ENCODE measurements at regions not wholly inside any gene's neighbourhood (a gene's known extent, or its start where the extent isn't known, plus 50 kb on each side); places are given as distances from the start of the nearest gene placed in this dataset.
"Not testable (repeated sequence)": the region's sequence is repeated elsewhere in the genome, so short reads cannot be mapped to it uniquely, and the experiment has no call there.

- H3K27ac ChIP-seq: no peak overlapping the region
- WGBS, 2 donors: 89 to 93% methylated on average over 7 of the region's 7 CpGs
- H3K27me3 ChIP-seq: no peaks in the 10 kb centered on the region
- intact Hi-C loops (cut with DNase I): no loop called here
- TF ChIP-seq, protein P1, sequence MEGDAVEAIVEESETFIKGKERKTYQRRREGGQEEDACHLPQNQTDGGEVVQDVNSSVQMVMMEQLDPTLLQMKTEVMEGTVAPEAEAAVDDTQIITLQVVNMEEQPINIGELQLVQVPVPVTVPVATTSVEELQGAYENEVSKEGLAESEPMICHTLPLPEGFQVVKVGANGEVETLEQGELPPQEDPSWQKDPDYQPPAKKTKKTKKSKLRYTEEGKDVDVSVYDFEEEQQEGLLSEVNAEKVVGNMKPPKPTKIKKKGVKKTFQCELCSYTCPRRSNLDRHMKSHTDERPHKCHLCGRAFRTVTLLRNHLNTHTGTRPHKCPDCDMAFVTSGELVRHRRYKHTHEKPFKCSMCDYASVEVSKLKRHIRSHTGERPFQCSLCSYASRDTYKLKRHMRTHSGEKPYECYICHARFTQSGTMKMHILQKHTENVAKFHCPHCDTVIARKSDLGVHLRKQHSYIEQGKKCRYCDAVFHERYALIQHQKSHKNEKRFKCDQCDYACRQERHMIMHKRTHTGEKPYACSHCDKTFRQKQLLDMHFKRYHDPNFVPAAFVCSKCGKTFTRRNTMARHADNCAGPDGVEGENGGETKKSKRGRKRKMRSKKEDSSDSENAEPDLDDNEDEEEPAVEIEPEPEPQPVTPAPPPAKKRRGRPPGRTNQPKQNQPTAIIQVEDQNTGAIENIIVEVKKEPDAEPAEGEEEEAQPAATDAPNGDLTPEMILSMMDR (IDR thresholded peaks at IDR 0.05): no peak
- no peak for TF ChIP-seq POLR2A (IDR thresholded peaks at IDR 0.05)
- DNase-seq: no peak
- no peaks in the 10 kb centered on the region for H3K4me1 ChIP-seq
- H3K9me3 ChIP-seq: no peaks in the 10 kb centered on the region
- no peaks in the 10 kb centered on the region for H3K36me3 ChIP-seq
- H3K4me3 ChIP-seq (replicated peaks in 1 of 3): no peak overlapping the region
These were observed 486.2 kb upstream of the KLF6 start for GRCh38 chr10:4271193-4271592.

- no peak overlapping the region for H3K27ac ChIP-seq
- TF ChIP-seq, protein P1 (IDR thresholded peaks at IDR 0.05): no peak
- TF ChIP-seq POLR2A (IDR thresholded peaks at IDR 0.05): no peak
These were observed 485.1 kb upstream of the KLF6 start for GRCh38 chr10:4270116-4270515.

GRCh38 chr10:4268490-4268889 is 483.5 kb upstream of the KLF6 start:
- H3K27me3 ChIP-seq; intact Hi-C loops (cut with DNase I); H3K9me3 ChIP-seq; H3K27ac ChIP-seq; H3K36me3 ChIP-seq; DNase-seq; H3K4me3 ChIP-seq (replicated peaks in 1 of 3); H3K4me1 ChIP-seq: not testable (repeated sequence)
- 88 to 92% methylated on average over 6 of the region's 6 CpGs for WGBS, 2 donors

More at GRCh38 chr10:4270116-4270515, 485.1 kb upstream of the KLF6 start:
- H3K9me3 ChIP-seq: no peaks in the 10 kb centered on the region
- H3K27me3 ChIP-seq: no peaks in the 10 kb centered on the region
- H3K36me3 ChIP-seq: no peaks in the 10 kb centered on the region
- no peak for DNase-seq
- H3K4me1 ChIP-seq: no peaks in the 10 kb centered on the region
- 49 to 57% methylated on average over 4 of the region's 4 CpGs for WGBS, 2 donors
- intact Hi-C loops (cut with DNase I): no loop called here
- no peak overlapping the region for H3K4me3 ChIP-seq (replicated peaks in 1 of 3)

DNA sequence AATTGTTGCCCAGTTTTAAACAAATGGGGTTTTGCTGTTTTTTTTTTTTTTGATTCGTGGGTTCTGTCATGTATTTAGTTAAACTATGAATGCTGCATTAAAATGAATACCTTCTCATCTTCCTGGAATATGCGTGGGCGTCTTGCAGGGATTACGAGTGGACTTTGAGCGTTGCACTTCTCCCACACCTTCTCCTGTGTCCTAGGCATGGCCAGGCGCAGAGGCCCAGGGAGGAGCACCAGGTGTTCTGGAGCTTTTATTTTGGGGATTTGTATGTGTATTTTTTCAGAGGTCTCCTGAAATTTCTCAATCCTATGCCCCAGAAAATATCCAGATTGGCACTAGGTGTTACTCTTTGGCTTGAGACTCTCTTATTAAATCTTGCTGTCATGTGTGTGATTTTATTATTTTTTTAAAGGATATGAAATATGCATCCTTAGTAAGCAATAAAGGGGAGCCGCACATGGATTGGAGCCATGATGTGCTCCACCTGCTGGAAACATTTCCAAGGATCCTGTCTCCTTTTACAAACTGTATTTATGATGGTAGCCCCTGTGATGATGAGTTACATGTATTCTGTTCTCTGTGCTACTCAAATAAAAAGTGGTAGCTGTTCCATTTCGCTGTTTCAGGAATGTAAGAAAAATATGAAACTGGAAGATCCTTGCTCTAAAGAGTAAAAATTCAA is 482.2 kb upstream of the KLF6 start:
- peaks cover 0 to 5% of the 10 kb centered on the region in 2 donors for H3K4me1 ChIP-seq
- H3K27ac ChIP-seq: no peak overlapping the region
- 82 to 91% methylated on average over 8 of the region's 8 CpGs for WGBS, 2 donors
- H3K27me3 ChIP-seq: no peaks in the 10 kb centered on the region
- TF ChIP-seq, protein P1 (IDR thresholded peaks at IDR 0.05): no peak
- no peak for TF ChIP-seq POLR2A (IDR thresholded peaks at IDR 0.05)
- H3K4me3 ChIP-seq (replicated peaks in 1 of 3): no peak overlapping the region
- no peak for DNase-seq
- no peaks in the 10 kb centered on the region for H3K36me3 ChIP-seq
- H3K9me3 ChIP-seq: no peaks in the 10 kb centered on the region
- intact Hi-C loops (cut with DNase I): no loop called here

GRCh38 chr10:4266416-4267085 is 481.5 kb upstream of the KLF6 start:
- no peaks in the 10 kb centered on the region for H3K27me3 ChIP-seq
- no peaks in the 10 kb centered on the region for H3K9me3 ChIP-seq
- H3K4me1 ChIP-seq: peaks cover 0 to 5% of the 10 kb centered on the region in 2 donors
- no peak overlapping the region for H3K27ac ChIP-seq
- TF ChIP-seq, protein P1 (IDR thresholded peaks at IDR 0.05): no peak
- no peak for TF ChIP-seq POLR2A (IDR thresholded peaks at IDR 0.05)
- intact Hi-C loops (cut with DNase I): no loop called here
- WGBS, 2 donors: 63 to 79% methylated on average over 4 of the region's 4 CpGs
- no peak overlapping the region for H3K4me3 ChIP-seq (replicated peaks in 1 of 3)
- no peak for DNase-seq
- no peaks in the 10 kb centered on the region for H3K36me3 ChIP-seq

Measured in thyroid gland (tissue), 4 donors.